ENCODE measurements at regions not wholly inside any gene's neighbourhood (a gene's known extent, or its start where the extent isn't known, plus 50 kb on each side); places are given as distances from the start of the nearest gene placed in this dataset.
A peak's percentile ranks its signal among the peaks of the same experiment; 100 is the strongest.

- no peak for TF ChIP-seq CTCF (conservative IDR thresholded peaks at IDR 0.05; ENCODE audit: low read depth, low read length)
- no peak overlapping the region for H3K4me3 ChIP-seq (ENCODE audit: low read depth, low read length)
- no peak for DNase-seq (ENCODE audit: low read depth)
Observed at GRCh38 chr10:94274142-94274787, 88.5 kb downstream of the NOC3L start.

- TF ChIP-seq CTCF (conservative IDR thresholded peaks at IDR 0.05; ENCODE audit: low read depth, low read length), result no peak
- no peak for DNase-seq (ENCODE audit: low read depth)
- no peak overlapping the region for H3K4me3 ChIP-seq (ENCODE audit: low read depth, low read length)
Observed at GRCh38 chr10:94276140-94276539, 86.6 kb downstream of the NOC3L start.

GRCh38 chr10:94277450-94277849 lies 85.3 kb downstream of the NOC3L start:
- TF ChIP-seq CTCF (conservative IDR thresholded peaks at IDR 0.05; ENCODE audit: low read depth, low read length), result no peak
- no peak for DNase-seq (ENCODE audit: low read depth)
- no peak overlapping the region for H3K4me3 ChIP-seq (ENCODE audit: low read depth, low read length)

- peak; percentile 95 for TF ChIP-seq CTCF (conservative IDR thresholded peaks at IDR 0.05; ENCODE audit: low read depth, low read length)
- no peak overlapping the region for H3K4me3 ChIP-seq (ENCODE audit: low read depth, low read length)
- no peak for DNase-seq (ENCODE audit: low read depth)
Observed at GRCh38 chr10:94279835-94280709, 82.7 kb downstream of the NOC3L start.

- H3K4me3 ChIP-seq (ENCODE audit: low read depth, low read length), result no peak overlapping the region
- DNase-seq (ENCODE audit: low read depth), result no peak
- no peak for TF ChIP-seq CTCF (conservative IDR thresholded peaks at IDR 0.05; ENCODE audit: low read depth, low read length)
Observed at GRCh38 chr10:94281654-94282053, 81.1 kb downstream of the NOC3L start.

GRCh38 chr10:94282369-94282768 lies 80.4 kb downstream of the NOC3L start:
- DNase-seq (ENCODE audit: low read depth), result no peak
- H3K4me3 ChIP-seq (ENCODE audit: low read depth, low read length), result no peak overlapping the region
- no peak for TF ChIP-seq CTCF (conservative IDR thresholded peaks at IDR 0.05; ENCODE audit: low read depth, low read length)
